ENCODE measurements at regions not wholly inside any gene's neighbourhood (a gene's known extent, or its start where the extent isn't known, plus 50 kb on each side); places are given as distances from the start of the nearest gene placed in this dataset.

DNA sequence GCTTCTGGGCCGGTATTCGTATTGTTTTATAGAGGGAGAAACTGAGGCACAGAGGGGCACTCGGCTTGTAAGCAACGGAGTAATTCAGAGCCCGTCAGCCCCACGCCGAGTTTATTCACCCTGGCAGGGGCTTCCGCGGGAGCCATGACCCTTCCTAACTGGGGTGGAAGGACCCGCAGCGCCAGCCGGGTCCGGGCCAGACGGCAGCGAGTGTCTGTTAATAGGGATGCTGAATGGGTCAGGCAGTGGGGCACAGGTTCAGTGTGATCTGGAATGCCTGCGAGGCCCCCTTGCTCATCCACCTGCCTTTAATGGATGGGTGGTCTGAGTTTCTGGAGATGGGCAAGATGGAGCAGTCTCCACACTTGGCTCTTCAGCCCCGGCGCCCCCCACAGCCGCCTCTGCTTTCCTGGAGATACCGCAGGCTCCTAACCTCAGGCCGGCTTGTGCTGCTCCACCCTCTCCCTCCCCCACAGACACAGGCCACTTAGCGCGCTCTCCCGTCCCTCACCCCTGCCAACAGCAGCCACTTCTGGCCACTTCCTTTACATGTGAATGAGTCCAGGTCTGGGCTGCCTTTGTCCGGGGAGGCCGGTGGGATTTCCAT is 147.1 kb downstream of the ERCC6L2 start:
- WGBS (ENCODE audit: insufficient coverage, low coverage, low lambda C conversion rate, missing lambda C conversion rate), result 22% methylated on average over 16 of the region's 26 CpGs
- peaks cover 0 to 8% of the 10 kb centered on the region in 2 donors for H3K27me3 ChIP-seq
- H3K27ac ChIP-seq, result peak overlapping the region in 1 of 3 donors; percentile 57
- H3K4me1 ChIP-seq, result peaks cover 0 to 24% (median 0%) of the 10 kb centered on the region in 4 donors
- DNase-seq (no peak), ATAC-seq (peak; percentile 15 to 32 (median 25))
- H3K9me3 ChIP-seq, result no peaks in the 10 kb centered on the region
- TF ChIP-seq POLR2A (IDR thresholded peaks at IDR 0.05), result no peak
- TF ChIP-seq, protein P1, sequence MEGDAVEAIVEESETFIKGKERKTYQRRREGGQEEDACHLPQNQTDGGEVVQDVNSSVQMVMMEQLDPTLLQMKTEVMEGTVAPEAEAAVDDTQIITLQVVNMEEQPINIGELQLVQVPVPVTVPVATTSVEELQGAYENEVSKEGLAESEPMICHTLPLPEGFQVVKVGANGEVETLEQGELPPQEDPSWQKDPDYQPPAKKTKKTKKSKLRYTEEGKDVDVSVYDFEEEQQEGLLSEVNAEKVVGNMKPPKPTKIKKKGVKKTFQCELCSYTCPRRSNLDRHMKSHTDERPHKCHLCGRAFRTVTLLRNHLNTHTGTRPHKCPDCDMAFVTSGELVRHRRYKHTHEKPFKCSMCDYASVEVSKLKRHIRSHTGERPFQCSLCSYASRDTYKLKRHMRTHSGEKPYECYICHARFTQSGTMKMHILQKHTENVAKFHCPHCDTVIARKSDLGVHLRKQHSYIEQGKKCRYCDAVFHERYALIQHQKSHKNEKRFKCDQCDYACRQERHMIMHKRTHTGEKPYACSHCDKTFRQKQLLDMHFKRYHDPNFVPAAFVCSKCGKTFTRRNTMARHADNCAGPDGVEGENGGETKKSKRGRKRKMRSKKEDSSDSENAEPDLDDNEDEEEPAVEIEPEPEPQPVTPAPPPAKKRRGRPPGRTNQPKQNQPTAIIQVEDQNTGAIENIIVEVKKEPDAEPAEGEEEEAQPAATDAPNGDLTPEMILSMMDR (IDR thresholded peaks at IDR 0.05), result no peak
- H3K36me3 ChIP-seq, result no peaks in the 10 kb centered on the region
- no peak overlapping the region for H3K4me3 ChIP-seq
- intact Hi-C loops (cut with DNase I), result no loop called here

DNA sequence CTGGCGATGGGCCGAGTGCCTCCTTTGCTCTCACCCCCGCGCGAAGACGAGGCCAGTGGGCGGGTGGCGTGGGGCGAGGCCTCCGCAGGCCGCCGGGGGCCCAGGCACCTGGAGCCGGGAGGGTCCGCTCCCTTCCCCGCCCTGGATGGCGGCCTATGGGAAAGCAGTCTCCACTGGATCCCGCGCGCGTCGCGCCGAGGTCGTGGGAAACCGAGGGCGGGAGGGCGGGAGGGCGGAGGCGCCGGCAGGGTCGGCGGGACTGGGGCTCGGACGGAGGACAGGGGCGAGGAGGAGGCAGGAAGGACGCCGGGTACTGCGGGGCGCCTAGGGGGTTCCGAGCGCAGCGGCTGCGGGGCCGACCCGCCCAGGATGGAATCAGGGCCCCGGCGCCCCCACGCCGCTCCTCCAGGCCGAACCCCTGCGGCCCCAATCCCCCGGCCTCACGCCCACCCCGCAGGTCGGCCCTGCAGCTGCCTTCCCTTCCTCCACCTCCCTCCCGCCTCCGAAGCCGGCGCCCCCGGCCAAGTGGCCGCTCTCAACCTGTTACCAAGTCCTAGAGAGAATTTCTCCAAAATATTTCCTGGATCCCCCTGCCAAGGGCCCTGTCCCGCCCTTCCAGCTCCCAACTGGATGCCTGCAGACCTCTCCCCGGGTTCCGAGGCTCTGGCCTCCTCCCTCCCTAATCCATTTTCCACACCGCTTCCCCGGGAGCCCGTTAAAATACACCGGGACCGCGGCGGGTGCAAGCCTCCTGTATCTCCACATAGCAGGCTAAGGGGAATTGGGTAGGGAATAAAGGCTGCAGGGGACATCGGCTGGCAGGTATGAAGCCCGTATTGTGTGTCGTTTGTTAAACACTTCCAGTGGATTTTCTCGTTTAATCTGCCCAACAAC is 146.3 kb downstream of the ERCC6L2 start:
- no peaks in the 10 kb centered on the region for H3K9me3 ChIP-seq
- intact Hi-C loops (cut with DNase I), result no loop called here
- H3K36me3 ChIP-seq, result no peaks in the 10 kb centered on the region
- peak overlapping the region; percentile 16 to 57 (median 40) for H3K27ac ChIP-seq
- ATAC-seq, result peak; percentile 17 to 34 (median 28)
- no peak for TF ChIP-seq POLR2A (IDR thresholded peaks at IDR 0.05)
- TF ChIP-seq, protein P1 (IDR thresholded peaks at IDR 0.05), result no peak
- peaks cover 0 to 19% (median 0%) of the 10 kb centered on the region in 4 donors for H3K4me1 ChIP-seq
- H3K4me3 ChIP-seq, result peak overlapping the region; percentile 51 to 55 (median 51)
- WGBS (ENCODE audit: insufficient coverage, low coverage, low lambda C conversion rate, missing lambda C conversion rate), result 4% methylated on average over 20 of the region's 75 CpGs
- H3K27me3 ChIP-seq, result peaks cover 0 to 8% of the 10 kb centered on the region in 2 donors
- no peak for DNase-seq

DNA sequence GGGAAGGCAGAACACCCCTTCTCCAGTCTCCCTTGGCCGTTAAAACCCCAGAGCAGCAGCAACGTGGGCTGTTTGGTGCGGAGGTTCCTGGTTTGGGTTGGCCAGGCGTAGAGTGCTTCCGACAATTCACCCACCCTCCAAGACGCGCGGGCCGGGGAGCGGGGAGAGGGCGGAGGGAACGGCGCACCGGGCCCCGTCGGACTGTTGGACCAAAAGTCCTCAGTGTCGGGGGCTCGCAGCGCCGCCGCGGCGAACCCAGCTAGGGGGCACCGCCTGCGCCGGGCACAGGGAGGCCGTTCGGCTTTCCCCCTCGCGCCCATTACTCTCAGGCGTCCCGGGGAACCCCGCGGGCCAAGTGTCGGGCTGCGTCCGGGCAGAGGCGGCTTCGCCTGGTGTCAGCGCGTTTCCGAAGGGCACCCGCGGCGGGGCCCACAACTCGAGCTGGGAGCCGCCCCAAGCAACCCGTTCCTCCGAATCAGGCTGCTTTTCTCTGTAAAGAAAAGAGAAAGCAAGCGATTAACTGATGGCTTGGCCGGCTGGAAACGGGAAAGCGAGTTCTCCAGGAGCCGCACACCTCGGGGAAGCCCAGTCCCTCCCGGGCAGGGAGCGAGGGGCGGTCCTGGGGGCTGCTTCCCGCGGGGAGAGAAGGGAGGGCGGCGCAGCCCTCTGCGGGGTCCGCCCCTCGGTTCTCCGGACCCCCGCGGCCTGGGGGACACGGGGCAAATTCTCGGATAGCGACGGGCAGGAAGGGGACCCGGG is 145.5 kb downstream of the ERCC6L2 start:
- peaks cover 0 to 8% of the 10 kb centered on the region in 2 donors for H3K27me3 ChIP-seq

DNA sequence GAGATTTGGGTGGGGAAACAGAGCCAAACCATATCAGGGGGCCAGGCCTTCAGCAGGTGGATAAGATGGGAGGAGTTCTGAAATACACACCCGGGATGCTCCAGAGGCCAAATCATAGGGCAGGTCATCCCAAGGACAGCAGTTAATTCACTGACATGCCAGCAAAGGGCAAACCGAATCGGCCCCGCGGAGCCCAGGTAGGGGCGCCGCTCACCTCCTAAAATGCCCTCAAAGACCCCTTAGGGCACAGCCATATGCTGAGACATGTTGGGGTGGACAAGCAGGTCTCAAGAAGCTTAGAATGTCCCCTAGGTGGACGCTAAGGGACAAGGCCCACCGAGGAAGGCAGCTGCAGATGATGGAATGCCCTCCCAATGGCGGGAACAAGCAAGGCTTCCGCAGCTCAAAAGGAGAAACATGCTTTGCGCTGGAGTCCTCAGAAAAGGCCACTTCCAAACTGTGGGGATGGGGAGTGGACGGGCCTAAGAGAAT is 144.9 kb downstream of the ERCC6L2 start:
- H3K36me3 ChIP-seq, result no peaks in the 10 kb centered on the region
- intact Hi-C loops (cut with DNase I), result no loop called here
- DNase-seq (no peak), ATAC-seq (no peak)
- no peaks in the 10 kb centered on the region for H3K9me3 ChIP-seq
- peaks cover 0 to 8% of the 10 kb centered on the region in 2 donors for H3K27me3 ChIP-seq
- H3K4me3 ChIP-seq, result peak overlapping the region; percentile 51 to 55 (median 51)
- peak overlapping the region in 2 of 3 donors; percentile 16 to 57 for H3K27ac ChIP-seq
- peaks cover 0 to 19% (median 0%) of the 10 kb centered on the region in 4 donors for H3K4me1 ChIP-seq
- WGBS (ENCODE audit: insufficient coverage, low coverage, low lambda C conversion rate, missing lambda C conversion rate), result 33% methylated on average over 6 of the region's 13 CpGs
- TF ChIP-seq POLR2A (IDR thresholded peaks at IDR 0.05), result no peak
- TF ChIP-seq, protein P1 (IDR thresholded peaks at IDR 0.05), result no peak

More for the DNA sequence above, 145.5 kb downstream of the ERCC6L2 start:
- intact Hi-C loops (cut with DNase I), result no loop called here
- H3K27ac ChIP-seq, result peak overlapping the region; percentile 16 to 57 (median 40)
- TF ChIP-seq, protein P1 (IDR thresholded peaks at IDR 0.05), result no peak
- no peak for TF ChIP-seq POLR2A (IDR thresholded peaks at IDR 0.05)
- H3K9me3 ChIP-seq, result no peaks in the 10 kb centered on the region
- peak in 1 of 3 donors; percentile 53 for DNase-seq
- H3K4me3 ChIP-seq, result peak overlapping the region; percentile 51 to 55 (median 51)
- no CpG with 5 or more reads among the region's 73 CpGs for WGBS (ENCODE audit: insufficient coverage, low coverage, low lambda C conversion rate, missing lambda C conversion rate)
- ATAC-seq, result peak; percentile 58 to 68 (median 63)
- peaks cover 0 to 19% (median 0%) of the 10 kb centered on the region in 4 donors for H3K4me1 ChIP-seq
- H3K36me3 ChIP-seq, result no peaks in the 10 kb centered on the region

All from right lobe of liver (tissue), 6 donors.